ENCODE measurements at regions not wholly inside any gene's neighbourhood (a gene's known extent, or its start where the extent isn't known, plus 50 kb on each side); places are given as distances from the start of the nearest gene placed in this dataset.

DNA sequence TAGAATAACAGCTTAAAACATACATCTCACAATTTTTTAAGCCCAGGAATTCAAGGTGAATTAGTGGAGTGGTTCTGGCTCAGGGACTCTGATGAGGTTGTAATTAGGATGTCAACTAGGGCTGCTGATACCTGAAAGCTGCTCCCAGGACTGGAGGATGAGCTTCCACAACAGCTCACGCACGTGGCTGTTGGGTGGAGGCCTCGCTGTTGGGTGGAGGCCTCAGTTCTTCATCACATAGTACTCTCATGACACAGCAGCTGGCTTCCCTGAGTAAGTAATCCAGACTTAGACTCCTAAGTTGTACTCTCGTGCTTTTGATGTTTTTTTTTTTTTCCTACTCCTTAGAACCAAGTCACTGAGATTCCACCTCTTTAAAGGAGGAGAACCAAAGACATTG is 577.1 kb upstream of the PRR20A start:
- no peak for TF ChIP-seq EZH2phosphoT487 (IDR thresholded peaks at IDR 0.05; ENCODE audit: borderline replicate concordance, low read length)
- TF ChIP-seq, protein P1, sequence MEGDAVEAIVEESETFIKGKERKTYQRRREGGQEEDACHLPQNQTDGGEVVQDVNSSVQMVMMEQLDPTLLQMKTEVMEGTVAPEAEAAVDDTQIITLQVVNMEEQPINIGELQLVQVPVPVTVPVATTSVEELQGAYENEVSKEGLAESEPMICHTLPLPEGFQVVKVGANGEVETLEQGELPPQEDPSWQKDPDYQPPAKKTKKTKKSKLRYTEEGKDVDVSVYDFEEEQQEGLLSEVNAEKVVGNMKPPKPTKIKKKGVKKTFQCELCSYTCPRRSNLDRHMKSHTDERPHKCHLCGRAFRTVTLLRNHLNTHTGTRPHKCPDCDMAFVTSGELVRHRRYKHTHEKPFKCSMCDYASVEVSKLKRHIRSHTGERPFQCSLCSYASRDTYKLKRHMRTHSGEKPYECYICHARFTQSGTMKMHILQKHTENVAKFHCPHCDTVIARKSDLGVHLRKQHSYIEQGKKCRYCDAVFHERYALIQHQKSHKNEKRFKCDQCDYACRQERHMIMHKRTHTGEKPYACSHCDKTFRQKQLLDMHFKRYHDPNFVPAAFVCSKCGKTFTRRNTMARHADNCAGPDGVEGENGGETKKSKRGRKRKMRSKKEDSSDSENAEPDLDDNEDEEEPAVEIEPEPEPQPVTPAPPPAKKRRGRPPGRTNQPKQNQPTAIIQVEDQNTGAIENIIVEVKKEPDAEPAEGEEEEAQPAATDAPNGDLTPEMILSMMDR (IDR thresholded peaks at IDR 0.05; ENCODE audit: low read depth, low read length, poor library complexity, severe bottlenecking): no peak
- Histone ChIP-seq H4K20me1 (ENCODE audit: control insufficient read depth, insufficient read depth, low read depth, low read length) (no peaks in the 10 kb centered on the region), H3K9me2 (replicated peaks; ENCODE audit: control insufficient read depth, low read length) (no peaks in the 10 kb centered on the region)

DNA sequence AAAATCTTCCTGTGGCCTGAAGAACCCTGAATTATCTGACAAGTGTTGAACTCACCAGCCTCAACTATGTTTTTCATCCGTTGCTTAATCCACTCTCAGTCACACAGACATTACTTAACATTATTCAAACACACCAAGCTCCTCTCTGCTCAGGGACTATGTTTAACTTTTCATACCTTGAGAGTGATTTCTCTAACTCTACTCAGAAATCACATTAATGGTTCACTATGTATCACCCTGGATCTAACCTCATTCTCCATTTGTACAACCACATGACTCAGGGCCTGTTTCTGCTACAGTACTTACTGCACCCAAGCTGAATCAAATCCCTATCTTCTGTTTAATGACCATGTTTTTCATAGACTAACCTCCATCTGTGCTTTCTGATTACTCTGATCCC is 553.7 kb upstream of the PRR20A start:
- Histone ChIP-seq H4K20me1 (ENCODE audit: control insufficient read depth, insufficient read depth, low read depth, low read length) (no peaks in the 10 kb centered on the region), H3K27ac (ENCODE audit: low read depth, low read length) (no peak overlapping the region)

More for the DNA sequence above, 577.1 kb upstream of the PRR20A start:
- no peak overlapping the region for H3K4me3 ChIP-seq (ENCODE audit: low read length)
- H3K4me1 ChIP-seq (ENCODE audit: control insufficient read depth, low read length): no peaks in the 10 kb centered on the region
- no peak overlapping the region for H3K27ac ChIP-seq (ENCODE audit: low read depth, low read length)
- no peak overlapping the region for H3K4me2 ChIP-seq (ENCODE audit: low read length)
- no peaks in the 10 kb centered on the region for H3F3A ChIP-seq (ENCODE audit: control insufficient read depth, insufficient read depth)
- H3K36me3 ChIP-seq (ENCODE audit: control insufficient read depth, low read length): no peaks in the 10 kb centered on the region
- no peaks in the 10 kb centered on the region for H3K79me2 ChIP-seq (ENCODE audit: control insufficient read depth, low read length)
- H3K27me3 ChIP-seq (ENCODE audit: control insufficient read depth, low read length): no peaks in the 10 kb centered on the region
- H3K9me3 ChIP-seq (ENCODE audit: control insufficient read depth, insufficient read depth, low read length): no peaks in the 10 kb centered on the region

DNA sequence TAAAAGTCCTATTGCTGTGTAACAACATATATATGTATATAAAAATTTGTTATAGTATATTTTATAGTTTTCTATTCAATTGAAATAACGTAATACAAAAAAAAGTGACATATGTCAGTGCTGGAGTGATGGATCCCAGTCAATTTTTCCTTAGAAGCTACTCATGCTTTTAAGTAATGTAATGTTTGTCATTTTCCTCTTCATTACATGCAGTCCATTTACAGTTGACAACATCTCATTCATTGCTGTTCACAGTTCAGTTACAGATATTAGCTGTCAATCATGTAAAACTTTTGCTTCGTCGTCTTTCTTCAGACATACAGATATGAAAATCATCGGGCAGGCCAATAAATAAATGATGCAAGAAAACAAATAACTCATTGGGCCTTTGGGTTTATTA is 525.1 kb upstream of the PRR20A start:
- Histone ChIP-seq H3K27ac (ENCODE audit: low read depth, low read length) (no peak overlapping the region), H4K20me1 (ENCODE audit: control insufficient read depth, insufficient read depth, low read depth, low read length) (no peaks in the 10 kb centered on the region), H3K4me3 (ENCODE audit: low read length) (no peak overlapping the region), H3K27me3 (ENCODE audit: control insufficient read depth, low read length) (no peaks in the 10 kb centered on the region), H3K4me1 (ENCODE audit: control insufficient read depth, low read length) (no peaks in the 10 kb centered on the region), H3F3A (ENCODE audit: control insufficient read depth, insufficient read depth) (no peaks in the 10 kb centered on the region), H3K36me3 (ENCODE audit: control insufficient read depth, low read length) (no peaks in the 10 kb centered on the region), H3K9me3 (ENCODE audit: control insufficient read depth, insufficient read depth, low read length) (no peaks in the 10 kb centered on the region), H3K9me2 (replicated peaks; ENCODE audit: control insufficient read depth, low read length) (no peaks in the 10 kb centered on the region), H3K4me2 (ENCODE audit: low read length) (no peak overlapping the region), H3K79me2 (ENCODE audit: control insufficient read depth, low read length) (no peaks in the 10 kb centered on the region)
- TF ChIP-seq, protein P1 (IDR thresholded peaks at IDR 0.05; ENCODE audit: low read depth, low read length, poor library complexity, severe bottlenecking): no peak
- TF ChIP-seq EZH2phosphoT487 (IDR thresholded peaks at IDR 0.05; ENCODE audit: borderline replicate concordance, low read length): no peak

More for the DNA sequence above, 553.7 kb upstream of the PRR20A start:
- no peak overlapping the region for H3K4me2 ChIP-seq (ENCODE audit: low read length)
- H3K9me3 ChIP-seq (ENCODE audit: control insufficient read depth, insufficient read depth, low read length): peaks cover 5% of the 10 kb centered on the region; the same call in 1 of the 2 replicates
- no peaks in the 10 kb centered on the region for H3K79me2 ChIP-seq (ENCODE audit: control insufficient read depth, low read length)
- H3K4me3 ChIP-seq (ENCODE audit: low read length): no peak overlapping the region
- H3K36me3 ChIP-seq (ENCODE audit: control insufficient read depth, low read length): no peaks in the 10 kb centered on the region
- H3F3A ChIP-seq (ENCODE audit: control insufficient read depth, insufficient read depth): no peaks in the 10 kb centered on the region
- H3K27me3 ChIP-seq (ENCODE audit: control insufficient read depth, low read length): no peaks in the 10 kb centered on the region
- H3K9me2 ChIP-seq (replicated peaks; ENCODE audit: control insufficient read depth, low read length): no peaks in the 10 kb centered on the region
- H3K4me1 ChIP-seq (ENCODE audit: control insufficient read depth, low read length): no peaks in the 10 kb centered on the region
- no peak for TF ChIP-seq EZH2phosphoT487 (IDR thresholded peaks at IDR 0.05; ENCODE audit: borderline replicate concordance, low read length)
- TF ChIP-seq, protein P1 (IDR thresholded peaks at IDR 0.05; ENCODE audit: low read depth, low read length, poor library complexity, severe bottlenecking): no peak
